ENCODE measurements at regions not wholly inside any gene's neighbourhood (a gene's known extent, or its start where the extent isn't known, plus 50 kb on each side); places are given as distances from the start of the nearest gene placed in this dataset.

DNA sequence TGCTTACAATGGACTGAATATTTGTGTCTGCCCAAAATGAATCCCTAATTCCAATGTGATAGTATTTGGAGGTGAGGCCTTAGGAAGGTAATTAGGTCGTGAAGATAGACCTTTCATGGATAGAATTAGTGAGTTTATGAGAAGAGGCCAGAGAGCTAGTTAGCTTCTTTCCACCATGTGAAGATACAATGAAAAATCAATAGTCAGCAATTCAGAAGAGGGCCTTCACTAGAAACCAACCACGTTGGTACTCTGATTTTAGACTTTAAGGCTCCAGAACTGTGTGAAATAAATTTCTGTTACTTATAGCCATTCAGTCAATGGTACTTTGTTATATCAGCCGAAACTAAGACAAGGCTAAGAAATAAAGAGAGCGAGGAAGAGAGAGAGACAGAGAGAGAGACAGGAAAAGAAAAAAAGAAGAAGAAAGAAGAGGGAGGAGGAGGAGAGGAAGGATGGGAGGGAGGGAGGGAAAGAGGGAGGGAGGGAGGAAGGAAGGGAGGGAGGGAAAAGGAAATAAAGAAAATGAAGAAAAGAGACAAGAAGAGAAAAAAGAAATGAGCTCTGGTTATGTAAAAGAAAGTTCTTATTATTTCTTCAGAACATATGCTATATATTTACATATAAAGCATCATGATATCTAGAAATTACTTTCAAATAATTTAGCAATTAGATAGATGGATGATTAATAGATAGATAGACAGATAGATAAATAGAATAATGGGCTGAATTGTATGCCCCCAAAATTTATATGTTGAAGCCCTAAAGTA lies 1725.3 kb downstream of the EFNA5 start:
- TF ChIP-seq, protein P1, sequence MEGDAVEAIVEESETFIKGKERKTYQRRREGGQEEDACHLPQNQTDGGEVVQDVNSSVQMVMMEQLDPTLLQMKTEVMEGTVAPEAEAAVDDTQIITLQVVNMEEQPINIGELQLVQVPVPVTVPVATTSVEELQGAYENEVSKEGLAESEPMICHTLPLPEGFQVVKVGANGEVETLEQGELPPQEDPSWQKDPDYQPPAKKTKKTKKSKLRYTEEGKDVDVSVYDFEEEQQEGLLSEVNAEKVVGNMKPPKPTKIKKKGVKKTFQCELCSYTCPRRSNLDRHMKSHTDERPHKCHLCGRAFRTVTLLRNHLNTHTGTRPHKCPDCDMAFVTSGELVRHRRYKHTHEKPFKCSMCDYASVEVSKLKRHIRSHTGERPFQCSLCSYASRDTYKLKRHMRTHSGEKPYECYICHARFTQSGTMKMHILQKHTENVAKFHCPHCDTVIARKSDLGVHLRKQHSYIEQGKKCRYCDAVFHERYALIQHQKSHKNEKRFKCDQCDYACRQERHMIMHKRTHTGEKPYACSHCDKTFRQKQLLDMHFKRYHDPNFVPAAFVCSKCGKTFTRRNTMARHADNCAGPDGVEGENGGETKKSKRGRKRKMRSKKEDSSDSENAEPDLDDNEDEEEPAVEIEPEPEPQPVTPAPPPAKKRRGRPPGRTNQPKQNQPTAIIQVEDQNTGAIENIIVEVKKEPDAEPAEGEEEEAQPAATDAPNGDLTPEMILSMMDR (optimal IDR thresholded peaks at IDR 0.05 in 1 of 3, IDR thresholded peaks at IDR 0.05 in 1 of 3, conservative IDR thresholded peaks at IDR 0.05 in 1 of 3; ENCODE audit: extremely low read depth in 1 of 3, insufficient read depth in 2 of 3, low read length in 3 of 3): no peak
- TF ChIP-seq EZH2 (IDR thresholded peaks at IDR 0.05; ENCODE audit: low read length): no peak
